Glomerular endothelial cell (primary cell): ENCODE measurements at regions not wholly inside any gene's neighbourhood (a gene's known extent, or its start where the extent isn't known, plus 50 kb on each side); places are given as distances from the start of the nearest gene placed in this dataset.

Source experiments
- DNase-seq: peaks from one replicate; pipeline ENCODE4 v3.0.0-alpha.2; 2011; ENCODE audit warnings: low read depth, low spot score; ENCODE audit errors: extremely low read depth

DNA sequence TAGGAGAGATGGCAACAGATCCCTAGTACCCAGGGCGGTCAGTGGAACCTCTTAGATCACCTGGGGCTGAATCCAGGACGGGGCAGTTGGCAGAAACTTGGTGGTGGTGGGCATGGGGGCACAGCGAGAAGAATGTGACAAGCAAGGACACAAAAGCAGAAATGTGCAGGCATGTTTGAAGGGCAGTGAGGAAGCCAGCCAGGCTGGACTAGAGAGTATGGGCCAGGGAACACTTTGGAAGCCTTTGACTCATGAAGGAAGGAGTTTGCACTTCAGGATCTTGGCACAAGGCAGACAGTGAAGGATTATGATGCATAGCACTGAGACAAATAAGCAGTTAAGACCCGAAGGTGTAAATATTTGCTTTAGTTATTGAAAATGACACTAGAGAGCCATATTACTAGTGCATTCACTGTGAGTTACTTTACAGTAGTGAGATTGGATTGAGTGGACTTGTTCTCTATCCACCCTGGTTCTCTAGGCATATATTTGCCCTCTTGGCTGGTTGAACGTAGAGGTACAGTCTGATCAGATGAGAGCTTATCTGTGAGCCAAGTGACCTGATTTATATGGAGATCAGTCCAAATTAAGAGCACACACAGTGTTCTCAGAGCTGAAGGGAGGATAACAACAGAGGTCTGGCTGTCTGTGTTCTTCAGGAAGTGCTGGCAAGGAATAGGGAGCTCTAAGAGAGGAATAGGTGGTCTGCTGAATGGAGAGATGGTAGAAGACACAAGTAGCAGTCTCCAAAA lies 210.4 kb downstream of the SNX19 start:
- DNase-seq = no peak

DNA sequence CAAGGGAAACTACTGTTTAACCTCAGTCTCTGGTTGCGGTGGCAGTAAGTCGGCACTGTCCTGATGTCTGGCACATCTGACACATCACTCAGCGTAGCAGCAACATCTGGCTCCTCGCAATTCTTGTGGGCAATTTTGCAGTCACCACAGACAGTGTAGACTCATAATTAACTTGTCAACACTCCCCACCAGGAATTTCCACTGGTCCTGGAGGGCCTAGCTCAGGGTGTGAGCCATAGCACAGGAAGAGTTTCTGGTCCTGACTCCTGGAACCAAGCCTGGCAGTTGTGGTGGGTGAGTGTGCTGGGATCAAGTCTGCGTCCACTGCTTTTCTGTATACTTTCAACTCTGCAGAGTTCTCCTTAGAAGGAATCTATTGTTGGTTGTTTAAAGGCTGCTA lies 209.7 kb downstream of the SNX19 start:
- no peak for DNase-seq

DNA sequence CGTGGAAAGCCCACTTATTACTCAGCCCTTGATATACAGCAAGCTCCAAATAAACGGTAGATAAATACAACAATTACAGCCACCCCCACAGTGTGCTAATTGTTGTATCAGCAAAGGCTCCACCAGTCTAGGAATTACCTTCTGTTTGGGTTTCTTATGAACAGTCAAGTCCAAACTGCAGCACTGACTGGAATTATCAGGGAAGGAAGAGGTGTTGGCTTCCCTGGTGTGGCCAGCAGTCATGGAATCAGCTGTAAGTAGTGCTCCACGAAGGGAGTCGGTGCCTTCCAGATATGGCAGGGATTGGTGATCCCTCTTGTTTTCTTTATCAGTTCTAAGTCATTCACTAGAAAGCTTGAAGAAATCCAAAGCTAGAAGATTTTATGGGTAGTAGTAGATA lies 209.1 kb downstream of the SNX19 start:
- DNase-seq = no peak

DNA sequence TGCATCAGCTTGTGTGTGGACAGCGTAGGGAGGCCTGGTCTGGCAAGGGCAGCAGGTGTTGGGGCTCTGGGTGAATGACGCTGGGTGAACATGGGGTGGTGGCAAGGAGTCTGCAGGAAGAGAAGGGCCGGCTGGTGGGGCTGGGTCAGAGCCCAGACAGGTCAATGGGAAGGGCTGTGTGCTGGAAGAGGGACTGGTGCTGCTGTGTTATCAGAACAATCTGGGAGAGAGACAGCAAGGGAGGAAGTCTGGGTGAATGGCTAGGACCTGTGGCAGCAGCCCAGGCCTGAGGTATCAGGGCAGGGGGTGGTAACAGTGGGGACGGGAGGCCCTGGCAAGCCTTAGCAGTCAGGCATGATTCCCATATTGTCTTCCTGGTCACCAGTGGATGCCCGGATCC lies 206.7 kb downstream of the SNX19 start:
- no peak for DNase-seq

DNA sequence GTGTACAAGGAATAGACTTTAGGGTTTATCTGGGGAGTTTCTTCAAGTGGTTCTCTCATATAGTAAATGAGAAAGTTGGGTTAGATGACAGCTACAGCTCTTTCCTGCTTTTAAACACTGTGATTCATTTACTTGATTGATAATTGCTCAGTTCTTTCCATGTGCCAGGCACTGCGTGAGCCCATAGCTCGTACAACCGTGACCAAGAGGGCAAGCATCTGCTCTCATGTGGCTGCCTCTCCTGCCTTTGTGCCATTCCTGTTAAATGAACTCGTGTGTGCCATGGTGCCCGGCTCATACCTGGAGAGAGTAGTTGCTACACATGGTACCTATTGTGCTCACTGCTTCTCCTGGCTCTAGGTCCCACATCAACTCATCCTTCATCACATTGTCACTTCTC lies 206.3 kb downstream of the SNX19 start:
- DNase-seq = no peak

DNA sequence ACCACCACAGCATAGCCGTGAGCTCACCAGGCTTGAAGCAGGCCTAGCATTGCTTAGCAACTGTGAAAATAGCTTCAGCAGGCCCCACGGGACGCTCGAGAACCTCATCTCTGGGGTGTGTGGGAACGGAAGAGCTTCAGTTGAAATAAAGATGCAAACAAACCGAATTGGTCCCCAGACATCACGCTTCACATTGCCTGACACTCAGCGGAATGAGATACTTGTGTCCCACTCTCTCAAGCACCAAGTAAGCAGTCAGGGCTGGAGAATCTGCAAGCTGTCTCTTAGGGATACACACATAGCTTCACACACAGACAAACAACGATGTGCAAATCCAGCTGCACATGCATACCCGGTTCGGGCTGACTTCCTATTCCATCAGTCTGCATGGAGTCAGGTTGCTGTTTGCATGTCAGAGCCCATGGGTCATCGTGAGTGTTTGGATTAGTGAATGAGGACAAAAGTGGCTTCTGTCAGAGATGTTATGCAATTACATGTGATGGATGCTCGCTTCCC lies 205.7 kb downstream of the SNX19 start:
- DNase-seq = no peak

DNA sequence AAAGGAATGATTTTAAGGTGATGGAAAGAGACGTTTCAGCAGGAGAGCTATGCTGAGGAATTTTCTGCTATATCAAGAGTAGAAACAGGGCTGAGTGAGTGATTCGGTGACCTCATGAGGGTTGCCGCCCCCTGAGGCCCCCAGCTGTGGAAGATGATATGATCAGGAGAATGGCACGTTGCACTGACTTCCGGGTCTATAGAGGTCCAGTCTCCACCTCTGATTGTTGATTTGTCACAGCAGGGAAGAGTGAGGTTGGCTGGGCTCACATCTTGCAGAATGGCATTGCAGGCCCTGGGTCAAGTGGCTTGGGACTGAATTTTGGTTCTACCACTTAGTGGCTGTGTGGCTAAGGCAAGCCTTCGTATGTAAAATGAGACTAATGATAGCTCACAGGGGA lies 205.1 kb downstream of the SNX19 start:
- DNase-seq = no peak

- DNase-seq = no peak
These were observed 203.8 kb downstream of the SNX19 start for GRCh38 chr11:130712480-130712879.

- no peak for DNase-seq
These were observed 201.0 kb downstream of the SNX19 start for GRCh38 chr11:130715085-130715876.

DNA sequence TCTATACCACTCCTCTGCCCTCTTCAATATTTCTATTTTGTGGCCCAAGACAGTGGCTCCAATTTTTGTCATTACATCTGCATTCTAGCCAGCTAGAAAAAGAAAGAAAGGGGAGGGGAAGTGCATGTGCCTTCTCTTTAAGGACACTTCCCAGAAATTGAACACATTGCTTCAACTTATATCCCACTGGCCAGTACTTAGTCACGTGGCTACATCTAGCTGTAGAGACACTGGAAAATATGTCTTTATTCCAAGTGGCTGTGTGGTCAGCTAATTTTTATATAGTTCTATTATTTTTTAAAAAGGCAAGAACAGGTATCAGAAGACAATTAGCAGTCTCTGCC lies 200.4 kb downstream of the SNX19 start:
- DNase-seq = no peak

GRCh38 chr11:130718120-130718519 lies 198.2 kb downstream of the SNX19 start:
- DNase-seq = no peak

- no peak for DNase-seq
These were observed 196.9 kb downstream of the SNX19 start for GRCh38 chr11:130719220-130719915.

- DNase-seq = no peak
These were observed 195.9 kb downstream of the SNX19 start for GRCh38 chr11:130720232-130721022.

GRCh38 chr11:130721023-130721681 lies 195.1 kb downstream of the SNX19 start:
- no peak for DNase-seq

DNA sequence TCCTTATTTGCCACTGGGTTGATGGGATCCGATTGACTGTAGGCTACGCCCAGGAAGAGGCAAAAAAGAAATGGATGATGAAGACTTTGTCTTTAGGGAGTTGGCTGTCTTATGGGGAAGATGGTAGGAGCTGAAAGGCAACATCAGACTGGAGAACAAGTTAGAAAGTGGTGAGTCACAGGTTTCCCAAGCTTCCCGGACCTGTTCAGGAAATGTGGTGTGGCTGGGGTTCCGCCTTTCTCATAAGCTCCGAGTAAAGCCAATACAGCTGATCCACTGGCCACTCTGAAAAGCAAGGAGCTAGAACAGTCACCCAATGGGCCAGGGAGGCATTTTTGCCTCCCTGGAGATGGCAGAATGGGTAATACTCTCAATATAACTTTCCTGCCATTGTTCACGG lies 194.5 kb downstream of the SNX19 start:
- DNase-seq = no peak

GRCh38 chr11:130722401-130722800 lies 193.9 kb downstream of the SNX19 start:
- no peak for DNase-seq

DNA sequence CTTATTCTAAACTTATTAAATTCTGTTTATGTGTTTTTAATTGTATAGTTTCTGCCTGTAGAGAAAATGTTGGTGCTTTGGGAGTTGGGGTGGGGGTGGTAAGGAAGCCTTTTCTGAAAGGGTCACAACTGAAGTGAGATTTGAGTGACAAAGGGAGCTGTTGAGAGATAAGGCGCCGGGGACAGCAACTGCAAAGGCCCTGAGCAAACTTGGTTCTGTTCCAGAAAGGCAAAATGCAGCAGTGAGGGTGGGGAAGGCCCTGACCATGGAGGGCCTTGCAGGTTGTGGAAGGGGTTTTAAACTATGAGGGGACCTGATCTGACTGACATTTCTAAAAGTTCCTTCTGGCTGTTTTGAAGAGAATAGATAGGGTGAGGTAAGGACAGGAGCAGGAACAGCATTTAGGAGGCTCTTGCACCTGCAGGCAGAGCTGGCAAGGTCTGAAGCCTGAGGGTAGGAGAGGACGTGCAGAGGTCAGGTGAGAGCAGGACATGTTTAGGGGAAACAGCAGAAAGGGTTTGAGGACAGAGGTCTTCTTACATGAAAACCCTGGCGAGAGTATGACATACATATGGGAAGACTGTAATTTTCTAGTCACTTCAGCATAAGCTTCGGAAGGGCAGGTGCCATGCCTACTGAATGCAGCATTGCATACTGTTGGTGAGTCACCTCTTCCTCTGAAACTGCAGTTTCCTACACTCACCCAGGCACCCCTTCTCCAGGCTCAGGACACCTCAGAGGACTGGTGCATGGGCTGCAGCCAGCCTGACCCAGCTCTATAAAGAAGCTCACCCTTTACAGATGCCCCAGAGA lies 190.7 kb downstream of the SNX19 start:
- DNase-seq = no peak

DNA sequence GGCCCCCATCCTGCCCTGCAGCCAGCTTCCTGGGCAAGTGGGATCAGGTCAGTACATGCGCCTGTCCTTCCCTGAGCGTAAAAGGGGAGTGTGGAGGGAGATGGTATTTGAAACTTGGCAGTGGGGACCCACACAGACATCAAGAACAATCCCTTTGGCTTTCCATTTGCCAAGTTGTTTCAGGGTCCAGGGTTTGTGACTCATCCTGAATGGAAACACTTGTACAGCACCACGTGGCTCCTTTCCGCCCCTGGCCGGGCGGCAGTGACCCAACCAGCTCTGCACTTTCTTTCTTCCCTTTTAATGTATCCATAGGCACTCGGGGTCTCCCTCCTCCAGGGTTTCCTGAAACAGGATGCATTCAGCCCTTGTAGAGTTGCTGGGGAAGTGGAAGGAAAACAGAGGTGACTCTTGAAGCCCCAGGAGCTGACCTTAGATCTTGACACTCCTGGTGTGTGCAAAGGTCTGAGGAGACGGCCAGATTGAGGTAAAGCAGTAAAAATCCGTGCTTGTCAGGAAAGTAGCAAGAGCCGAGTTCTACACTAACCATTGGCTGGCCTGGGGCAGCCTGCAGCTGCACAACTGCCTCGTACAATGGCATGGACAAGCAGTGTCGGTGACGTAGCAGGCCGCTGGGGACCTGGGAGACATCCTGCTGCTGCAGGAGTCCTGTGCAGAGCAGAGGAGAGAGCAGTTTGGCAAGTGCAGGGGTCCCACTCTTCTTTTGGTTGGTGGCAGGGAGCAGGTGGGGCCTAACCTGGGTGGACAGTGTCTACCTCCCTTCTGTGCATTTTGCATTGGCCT lies 189.8 kb downstream of the SNX19 start:
- DNase-seq = no peak
